ENCODE measurements at regions not wholly inside any gene's neighbourhood (a gene's known extent, or its start where the extent isn't known, plus 50 kb on each side); places are given as distances from the start of the nearest gene placed in this dataset.

DNA sequence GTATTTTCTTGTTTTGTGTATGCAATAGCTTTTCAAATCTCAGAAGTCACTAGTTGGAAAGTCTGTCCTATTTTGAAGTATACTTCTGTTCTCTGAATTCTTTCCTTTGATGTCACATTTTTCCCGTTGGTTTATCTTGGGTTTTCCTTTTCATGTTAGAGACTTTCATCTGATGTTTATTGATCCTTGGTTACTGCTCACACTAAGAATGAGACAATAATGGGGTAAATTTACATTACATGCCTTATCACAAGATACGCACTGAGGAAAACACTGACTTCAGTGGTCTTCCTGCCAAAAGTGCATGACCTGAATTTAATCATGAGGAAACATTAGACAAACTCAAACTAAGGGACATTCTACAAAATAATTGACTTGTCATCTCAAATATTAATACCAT is 63.5 kb upstream of the C1GALT1 start:
- no peak for DNase-seq (ENCODE audit: low spot score)

DNA sequence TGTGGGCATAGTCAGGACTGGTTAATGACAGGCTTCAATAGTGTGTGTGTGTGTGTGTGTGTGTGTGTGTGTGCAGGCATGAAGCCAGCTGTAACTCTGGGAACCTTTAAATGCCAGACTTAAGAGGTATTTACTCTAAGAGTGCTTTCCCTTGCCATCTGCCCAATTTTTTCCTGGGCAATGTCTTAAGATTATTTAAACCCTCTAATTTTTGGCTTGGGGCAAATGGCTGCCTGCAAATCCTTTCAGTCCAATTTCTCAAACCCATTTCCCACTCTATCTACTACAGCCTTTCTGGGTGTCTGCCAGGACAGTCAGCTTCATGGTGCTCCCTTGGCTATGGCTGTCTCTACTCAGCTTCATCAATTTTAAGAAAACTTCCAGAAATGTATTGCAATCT is 62.6 kb upstream of the C1GALT1 start:
- DNase-seq (ENCODE audit: low spot score), result no peak

DNA sequence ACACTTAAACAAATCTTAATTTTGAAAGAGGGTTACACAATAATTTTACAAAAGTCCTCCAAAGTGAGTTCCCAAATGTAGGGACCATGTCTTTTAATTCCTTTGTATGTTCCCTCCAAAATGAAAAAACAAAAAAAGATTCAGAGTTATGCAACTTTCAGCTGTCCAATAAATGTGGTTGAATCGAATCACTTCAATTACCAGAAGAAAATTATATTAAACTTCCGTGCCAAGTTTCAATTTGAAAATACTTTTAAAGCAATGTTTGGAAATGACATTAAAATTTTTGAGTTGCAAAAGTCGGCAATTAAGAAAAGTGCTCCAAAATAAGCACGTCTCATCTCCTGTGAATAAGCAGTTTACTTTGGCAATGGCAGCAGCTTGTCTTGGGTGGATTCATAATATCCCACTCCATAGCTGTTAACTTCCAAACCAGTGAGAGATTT is 60.3 kb upstream of the C1GALT1 start:
- no peak for DNase-seq (ENCODE audit: low spot score)

DNA sequence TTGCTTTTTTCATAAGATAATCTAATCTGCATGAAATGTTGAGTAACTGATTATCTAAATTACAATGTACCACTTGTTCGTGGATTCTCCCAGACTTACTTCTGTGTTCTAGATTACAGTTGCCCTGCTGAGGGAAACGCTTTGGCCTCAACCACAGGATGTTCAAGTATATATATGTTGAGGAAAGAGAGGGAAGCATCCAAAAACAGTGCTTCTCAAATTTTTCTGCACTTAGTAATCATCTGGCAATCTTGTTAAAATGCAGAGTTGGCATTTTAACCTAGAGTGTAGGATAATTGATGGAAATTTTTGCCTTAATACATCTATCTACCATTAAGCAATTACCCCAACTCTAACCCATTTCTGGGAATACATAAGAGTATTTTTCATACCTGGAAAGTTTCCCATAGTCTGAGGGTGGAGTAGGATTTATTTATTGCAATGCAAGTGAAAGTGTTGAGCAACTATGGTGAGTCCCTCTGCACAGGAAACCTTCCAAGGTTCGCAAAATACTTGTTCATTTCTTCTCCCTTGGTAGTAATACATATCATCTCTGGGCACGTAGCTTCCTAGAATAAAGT is 59.6 kb upstream of the C1GALT1 start:
- peak; percentile 12 for DNase-seq (ENCODE audit: low spot score)

DNA sequence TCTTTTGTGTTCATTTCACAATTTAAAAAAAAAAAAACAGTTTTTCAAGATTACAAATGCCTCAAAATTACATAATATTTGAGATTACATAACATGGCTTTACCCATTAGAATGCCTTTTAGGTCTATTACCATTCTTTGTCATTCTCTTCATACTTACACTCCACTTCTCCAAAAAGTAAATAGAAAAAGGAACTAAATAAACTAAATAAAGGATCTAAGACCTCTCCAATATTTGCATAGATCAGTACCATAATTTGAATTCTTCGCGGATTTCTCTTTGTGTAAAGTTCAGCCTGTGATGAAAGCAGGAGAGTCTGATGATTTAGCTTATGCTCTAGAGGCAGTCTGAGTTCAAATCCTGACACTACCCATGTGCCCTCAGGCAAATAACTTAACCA is 56.4 kb upstream of the C1GALT1 start:
- no peak for DNase-seq (ENCODE audit: low spot score)

DNA sequence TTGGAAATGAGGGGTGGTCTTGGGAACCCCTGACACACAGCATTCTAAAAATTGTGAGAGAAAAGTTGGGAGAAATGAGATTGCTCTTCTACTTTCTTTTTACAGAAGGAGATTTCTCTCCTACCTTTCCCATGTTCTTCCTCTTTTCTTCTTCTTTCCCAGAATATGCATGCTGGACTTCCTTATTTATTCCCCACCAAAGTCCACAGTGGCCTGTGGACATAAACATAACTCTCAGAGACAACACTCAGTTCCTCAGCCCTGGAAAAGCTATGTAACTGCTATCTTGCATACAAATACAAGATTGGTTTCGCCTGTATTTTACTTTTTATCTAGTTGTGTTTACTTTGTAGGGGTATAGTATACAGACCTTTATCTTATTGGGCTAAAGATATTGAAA is 54.6 kb upstream of the C1GALT1 start:
- DNase-seq (ENCODE audit: low spot score), result no peak

DNA sequence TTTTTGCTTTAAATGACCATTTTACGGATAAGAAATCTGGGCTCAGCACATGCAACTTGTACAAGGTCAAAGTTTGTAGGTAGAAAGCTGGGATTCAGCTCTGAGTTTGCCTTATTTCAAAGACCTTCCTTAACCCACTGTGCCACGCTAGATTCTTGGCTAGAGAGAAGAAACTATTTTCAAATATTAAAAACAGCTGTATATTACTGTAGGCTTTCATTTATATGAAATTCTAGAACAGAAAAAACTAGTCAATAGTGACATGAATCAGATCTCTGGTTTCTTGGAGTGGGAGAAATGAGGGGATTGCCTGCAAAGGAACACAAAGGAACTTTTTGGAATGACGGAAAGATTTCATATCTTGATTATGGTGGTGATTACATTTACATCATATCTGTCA is 53.0 kb upstream of the C1GALT1 start:
- DNase-seq (ENCODE audit: low spot score), result no peak

DNA sequence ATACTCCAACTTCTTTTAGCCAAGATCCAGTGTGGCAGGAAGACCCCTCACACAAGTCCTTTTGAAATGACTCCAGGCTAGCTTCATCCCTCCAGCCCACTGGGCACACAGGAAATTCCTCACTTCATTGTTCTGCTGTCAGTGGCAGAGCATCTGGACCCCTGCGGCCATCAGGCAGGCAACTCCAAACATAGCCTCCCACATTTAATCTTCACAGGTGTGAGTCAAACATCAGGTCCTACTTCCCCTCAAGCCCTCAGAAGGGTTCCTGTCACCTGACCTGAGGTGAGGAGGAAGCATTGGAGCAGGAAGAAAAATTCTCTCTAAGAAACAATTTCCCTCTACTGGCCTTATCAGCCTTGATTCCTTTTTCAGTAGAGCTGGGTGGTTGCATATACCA is 51.1 kb upstream of the C1GALT1 start:
- DNase-seq (ENCODE audit: low spot score), result no peak
